K562 (cell line): ENCODE measurements at regions not wholly inside any gene's neighbourhood (a gene's known extent, or its start where the extent isn't known, plus 50 kb on each side); places are given as distances from the start of the nearest gene placed in this dataset.

Experiments used
- ATAC-seq: fragments of 200-7000 bp; cut with Tn5 transposase; 3 replicates; pipeline ENCODE4 v1.9.1; 2020; ENCODE audit warnings: moderate library complexity
- BruUV-seq: library from RNA; stranded (reverse); fragments of 400-500 nt; replicated peaks from 2 replicates; lab custom pipeline; 2021; lab: Mats Ljungman, UMichigan
- CTCF ChIA-PET: fragments of 300-600 bp; formaldehyde crosslinking; extraction: SDS; loops from one replicate; lab custom pipeline; 2021; ENCODE audit warnings: low intra/inter-chr PET ratio; lab: Yijun Ruan, JAX
- POLR2A ChIA-PET: fragments of 300-600, 350-650 bp; sonication (Branson Sonifier 250); formaldehyde crosslinking; extraction: SDS; loops from one replicate; lab custom pipeline; 2021; ENCODE audit warnings: antibody characterized with exemption, inconsistent platforms; lab: Yijun Ruan, JAX
- DNase-seq, 4 experiments: peaks; one replicate each; pipeline versions ENCODE4 v3.0.0 to v3.0.0-alpha.2; 2011 to 2018; ENCODE audit warnings: low spot score in 3 of 4, mixed read lengths in 3 of 4; ENCODE audit errors: extremely low read depth in 1 of 4
- FAIRE-seq: peaks from 2 replicates; lab custom pipeline; 2011; peaks lifted over from hg19 to GRCh38; lab: Jason Lieb, UNC
- H2AFZ ChIP-seq: 2 replicates; pipeline ENCODE4 v1.6.0; 2011; ENCODE audit warnings: low read depth, low read length, control low read depth, inconsistent platforms
- H3K27ac ChIP-seq: fragments of 200-600 bp; 3 replicates; pipeline ENCODE4 v1.8.0; 2011; ENCODE audit warnings: low read depth, mild to moderate bottlenecking, control low read depth, inconsistent platforms, low read length, moderate library complexity, mixed read lengths; ENCODE audit errors: extremely low read depth
- H3K27me3 ChIP-seq, 2 experiments: fragments of 300-600 bp in 1 of 2; 2 replicates in 1 of 2; 3 replicates in 1 of 2; pipeline versions ENCODE4 v1.6.0 to v1.8.0; 2011; ENCODE audit warnings: inconsistent platforms in 2 of 2, low read length in 2 of 2, mild to moderate bottlenecking in 1 of 2, mixed read lengths in 1 of 2, moderate library complexity in 1 of 2; ENCODE audit not compliant: control insufficient read depth in 2 of 2, insufficient read depth in 2 of 2
- H3K36me3 ChIP-seq: fragments of 300-600 bp; 3 replicates; pipeline ENCODE4 v1.8.0; 2011; ENCODE audit warnings: mild to moderate bottlenecking, low read length, inconsistent platforms; ENCODE audit not compliant: control insufficient read depth, insufficient read depth
- H3K4me1 ChIP-seq, 2 experiments: fragments of 200-600 bp in 1 of 2; replicated peaks in 1 of 2; 2 replicates in 1 of 2; 3 replicates in 1 of 2; pipeline versions ENCODE4 v1.5.1 to v1.8.0; 2011; ENCODE audit warnings: inconsistent platforms in 2 of 2, low read length in 2 of 2, mild to moderate bottlenecking in 1 of 2, mixed read lengths in 1 of 2, moderate library complexity in 1 of 2; ENCODE audit not compliant: control insufficient read depth in 2 of 2, insufficient read depth in 2 of 2
- H3K4me2 ChIP-seq: 2 replicates; pipeline ENCODE4 v1.6.1; 2011; ENCODE audit warnings: low read length, control low read depth, inconsistent platforms, mixed read lengths; ENCODE audit not compliant: insufficient read depth
- H3K4me3 ChIP-seq: fragments of 200-600 bp; sonication (generic), shearing (Covaris generic); 2 replicates; pipeline ENCODE4 v1.5.1; 2016; ENCODE audit warnings: control low read depth, inconsistent platforms
- H3K79me2 ChIP-seq: fragments of 200-600 bp; 3 replicates; pipeline ENCODE4 v1.8.0; 2011; ENCODE audit warnings: low read length, inconsistent platforms; ENCODE audit not compliant: control insufficient read depth, insufficient read depth
- H3K9ac ChIP-seq, 2 experiments: 2 replicates each; pipeline versions ENCODE4 v1.6.0 to v1.6.1; 2011; ENCODE audit warnings: low read depth in 2 of 2, low read length in 2 of 2, control low read depth in 1 of 2, inconsistent platforms in 1 of 2, mild to moderate bottlenecking in 1 of 2, mixed read lengths in 1 of 2; ENCODE audit not compliant: insufficient read depth in 1 of 2
- H3K9me1 ChIP-seq: one replicate; pipeline ENCODE4 v1.6.0; 2011; ENCODE audit warnings: inconsistent platforms, mild to moderate bottlenecking, low read length, moderate library complexity; ENCODE audit not compliant: control insufficient read depth, insufficient read depth
- H3K9me3 ChIP-seq: replicated peaks from 2 replicates; pipeline ENCODE4 v1.5.1; 2011; ENCODE audit warnings: low read depth, low read length, inconsistent platforms; ENCODE audit not compliant: control insufficient read depth, insufficient read depth
- H4K20me1 ChIP-seq: replicated peaks from 2 replicates; pipeline ENCODE4 v1.6.1; 2011; ENCODE audit warnings: low read length, inconsistent platforms, mixed read lengths; ENCODE audit not compliant: control insufficient read depth, insufficient read depth
- CHD1 ChIP-seq: fragments of 200-600 bp; sonication (generic); IDR thresholded peaks from one replicate; pipeline ENCODE4 v1.6.1; 2012; ENCODE audit warnings: mild to moderate bottlenecking, moderate library complexity, low read length, inconsistent platforms
- GATAD2B ChIP-seq: fragments of 450-650 bp; IDR thresholded peaks from 2 replicates; pipeline ENCODE4 v1.6.1; 2017; ENCODE audit warnings: mild to moderate bottlenecking, borderline replicate concordance
- GTF2F1 ChIP-seq: IDR thresholded peaks from 2 replicates; pipeline ENCODE4 v1.6.1; 2011; ENCODE audit warnings: low read depth, low read length, improper control_type of control experiment
- HDAC8 ChIP-seq: fragments of 450-650 bp; IDR thresholded peaks from 2 replicates; pipeline ENCODE4 v1.6.1; 2016; ENCODE audit warnings: mild to moderate bottlenecking, missing genetic modification characterization, moderate library complexity, missing compliant biosample characterization
- HES1 ChIP-seq: fragments of 450-650 bp; IDR thresholded peaks from 2 replicates; pipeline ENCODE4 v1.6.1; 2016; ENCODE audit warnings: low read depth, mild to moderate bottlenecking, moderate library complexity
- HNRNPUL1 ChIP-seq: fragments of 200-400 bp; formaldehyde crosslinking; IDR thresholded peaks from 2 replicates; pipeline ENCODE4 v1.6.1; 2017; ENCODE audit warnings: low read length
- NCOA4 ChIP-seq: fragments of 450-650 bp; IDR thresholded peaks from 2 replicates; pipeline ENCODE4 v1.6.1; 2018; ENCODE audit warnings: mild to moderate bottlenecking; ENCODE audit not compliant: partially characterized antibody
- PML ChIP-seq: IDR thresholded peaks from 2 replicates; pipeline ENCODE4 v1.6.1; 2012; ENCODE audit warnings: low read length, inconsistent platforms
- RBM17 ChIP-seq: fragments of 200-400 bp; formaldehyde crosslinking; IDR thresholded peaks from 2 replicates; pipeline ENCODE4 v1.6.1; 2017; ENCODE audit warnings: low read depth, mild to moderate bottlenecking, low read length, borderline replicate concordance
- TAF7 ChIP-seq: fragments of 450-650 bp; IDR thresholded peaks from 2 replicates; pipeline ENCODE4 v1.6.1; 2016; ENCODE audit warnings: missing genetic modification characterization, missing compliant biosample characterization
- ZBTB34 ChIP-seq: fragments of 250-450 bp; sonication (Bioruptor Pico); IDR thresholded peaks from 2 replicates; pipeline ENCODE4 v1.8.0; 2021; ENCODE audit warnings: mild to moderate bottlenecking, moderate library complexity
- ZFP91 ChIP-seq: sonication (generic); formaldehyde crosslinking; IDR thresholded peaks from 2 replicates; pipeline ENCODE4 v1.8.0; 2022; ENCODE audit warnings: mild to moderate bottlenecking, missing genetic modification reagents
- ZNF41 ChIP-seq: fragments of 250-450 bp; sonication (Bioruptor Pico); conservative IDR thresholded peaks from 2 replicates; pipeline ENCODE4 v1.4.0; 2020; ENCODE audit warnings: mild to moderate bottlenecking
- ZNF655 ChIP-seq: fragments of 250-450 bp; sonication (Bioruptor Pico); IDR thresholded peaks from 2 replicates; pipeline ENCODE4 v1.5.0; 2021
- ZNF695 ChIP-seq: fragments of 450-650 bp; formaldehyde crosslinking; IDR thresholded peaks from 2 replicates; pipeline ENCODE4 v1.4.0; 2020; ENCODE audit warnings: mild to moderate bottlenecking, moderate library complexity
- WGBS: fragments of 100-300 bp; shearing (Covaris generic); methylation state at CpG from one replicate; pipeline ENCODE4 v1.1.6; 2016; ENCODE audit warnings: low coverage, mixed read lengths; ENCODE audit not compliant: insufficient coverage; ENCODE audit errors: missing lambda C conversion rate; 5-methylcytosine and 5-hydroxymethylcytosine counted together
- in situ Hi-C: fragments of 300-500 bp; cut with MboI; formaldehyde crosslinking; loops from 4 replicates; pipeline ENCODE4 v1.15.0; 2018; ENCODE audit warnings: inconsistent platforms, mixed read lengths
- intact Hi-C: fragments of 100-400 bp; cut with micrococcal nuclease; formaldehyde crosslinking; loops from 2 replicates; pipeline ENCODE4 v1.14.2; 2022

- TF ChIP-seq GATAD2B: no peak
- TF ChIP-seq CHD1: no peak
- TF ChIP-seq GTF2F1: no peak
- no peak for TF ChIP-seq TAF7
- TF ChIP-seq ZBTB34 (CRISPR knock-in tag): no peak
Observed at GRCh38 chr5:175214152-175214551, 229.8 kb downstream of the DRD1 start (continued).

- 1% methylated on average over 8 of the region's 8 CpGs for WGBS
- no peak overlapping the region for H3K4me3 ChIP-seq
- H3K79me2 ChIP-seq: no peaks in the 10 kb centered on the region
- ChIA-PET POLR2A (no interaction called here), CTCF (no interaction called here)
- no peak overlapping the region for H3K27ac ChIP-seq
- no peak overlapping the region for H3K4me2 ChIP-seq
- no peaks in the 10 kb centered on the region for H3K9me1 ChIP-seq
- H3K36me3 ChIP-seq: no peaks in the 10 kb centered on the region
- BruUV-seq: no TSS peak
- H2AFZ ChIP-seq: no peak overlapping the region
- no peaks in the 10 kb centered on the region for H3K9me3 ChIP-seq
- in situ Hi-C loops: no loop called here
- no peaks in the 10 kb centered on the region for H3K4me1 ChIP-seq
- no peak for ATAC-seq
- intact Hi-C loops: no loop called here
- no peak overlapping the region for H3K9ac ChIP-seq
- no peaks in the 10 kb centered on the region for H4K20me1 ChIP-seq
- FAIRE-seq: no peak
- H3K27me3 ChIP-seq: peaks cover 0 to 23% of the 10 kb centered on the region in 2 experiments; a peak in 3 of 5 replicates
- no peak for DNase-seq
- TF ChIP-seq ZNF655 (no peak), ZFP91 (CRISPR knock-in tag) (no peak), HES1 (no peak), HNRNPUL1 (no peak), PML (no peak), NCOA4 (no peak), HDAC8 (tag) (no peak), ZNF695 (CRISPR knock-in tag) (no peak), ZNF41 (CRISPR knock-in tag) (no peak), RBM17 (no peak)
Observed at GRCh38 chr5:175211956-175212756, 231.8 kb downstream of the DRD1 start.
